Activated T-cell treated with anti-CD3 and anti-CD28 coated beads, Interleukin-2, amount 50 U/mL, for 1 hour (primary cell): ENCODE measurements at regions not wholly inside any gene's neighbourhood (a gene's known extent, or its start where the extent isn't known, plus 50 kb on each side); places are given as distances from the start of the nearest gene placed in this dataset.
"Not testable (repeated sequence)": the region's sequence is repeated elsewhere in the genome, so short reads cannot be mapped to it uniquely, and the experiment has no call there.

Experiments
- DNase-seq: peaks from one replicate; pipeline ENCODE4 v3.0.0-alpha.2; 2020

DNA sequence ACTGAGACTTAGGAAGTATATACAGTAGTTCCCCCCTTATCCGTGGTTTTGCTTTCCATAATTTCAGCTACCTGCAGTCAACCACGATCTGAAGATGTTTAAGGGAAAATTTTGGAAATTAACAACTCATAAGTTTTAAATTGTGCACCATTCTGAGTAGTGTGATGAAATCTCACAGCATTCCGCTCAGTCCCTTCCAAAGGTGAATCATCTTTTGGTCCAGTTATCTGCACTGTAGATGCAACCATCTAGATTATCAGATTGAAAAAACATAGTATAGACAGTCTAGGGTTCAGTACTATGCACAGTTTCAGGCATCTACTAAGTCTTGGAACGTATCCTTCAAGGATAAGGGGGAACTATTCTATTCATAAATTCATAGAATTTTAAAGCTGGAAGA is 109.0 kb downstream of the ANXA3 start:
- DNase-seq = no peak

DNA sequence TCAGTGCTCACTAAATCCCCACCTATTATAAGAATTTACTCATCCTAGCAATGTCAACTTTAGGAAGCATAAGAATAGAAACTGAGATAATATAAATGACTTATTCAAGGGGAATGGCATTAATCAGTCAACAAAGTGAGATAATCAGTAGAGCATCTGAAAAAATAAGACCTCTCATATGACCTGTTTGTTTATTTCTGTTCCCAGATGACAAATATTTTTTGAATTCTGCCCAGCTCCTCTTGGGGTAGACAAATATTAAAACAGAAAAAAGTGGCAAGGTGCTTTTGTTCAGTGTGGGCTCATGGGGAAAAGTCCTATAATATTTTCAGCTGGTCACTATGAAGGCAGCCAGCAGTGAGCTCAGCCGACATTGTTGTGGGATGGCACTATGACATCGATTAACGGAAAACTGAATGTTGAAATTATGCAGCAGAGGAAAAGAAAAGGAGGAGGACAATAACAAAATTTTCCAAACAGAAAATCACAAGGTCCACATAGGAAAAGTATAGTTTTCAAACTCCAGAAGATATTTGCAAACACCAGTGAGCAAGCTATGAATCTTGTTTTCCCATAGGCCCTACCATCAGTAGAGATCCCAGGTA is 109.6 kb downstream of the ANXA3 start:
- DNase-seq = no peak

DNA sequence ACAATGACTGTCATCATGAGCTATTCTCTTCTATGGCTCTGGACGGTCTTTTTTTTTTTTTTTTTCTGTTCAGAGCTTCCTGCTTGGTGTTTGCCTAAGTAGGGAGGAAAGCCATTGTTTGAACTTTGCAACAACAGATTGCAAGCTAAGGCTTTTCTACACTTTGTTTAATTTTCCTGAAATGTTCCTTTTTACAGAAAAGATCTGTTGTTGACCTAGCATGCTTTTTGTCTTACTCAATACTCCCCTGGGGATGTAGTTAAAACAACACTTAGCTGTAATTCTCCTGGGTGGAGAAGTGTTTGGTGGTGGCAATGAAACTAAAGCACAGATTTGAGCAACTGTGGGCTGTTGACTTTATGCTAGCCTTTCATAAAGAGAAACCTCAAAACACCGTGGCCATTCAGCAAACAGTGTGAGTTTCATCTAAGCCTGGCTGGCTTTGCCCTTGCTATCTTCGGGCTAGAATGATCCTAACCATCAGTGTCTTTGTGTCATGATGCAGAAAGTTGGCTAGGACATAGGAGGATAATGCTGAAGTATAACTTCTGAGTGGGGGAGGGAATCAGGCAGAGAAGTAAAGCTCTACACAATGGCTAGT is 110.5 kb downstream of the ANXA3 start:
- no peak for DNase-seq

DNA sequence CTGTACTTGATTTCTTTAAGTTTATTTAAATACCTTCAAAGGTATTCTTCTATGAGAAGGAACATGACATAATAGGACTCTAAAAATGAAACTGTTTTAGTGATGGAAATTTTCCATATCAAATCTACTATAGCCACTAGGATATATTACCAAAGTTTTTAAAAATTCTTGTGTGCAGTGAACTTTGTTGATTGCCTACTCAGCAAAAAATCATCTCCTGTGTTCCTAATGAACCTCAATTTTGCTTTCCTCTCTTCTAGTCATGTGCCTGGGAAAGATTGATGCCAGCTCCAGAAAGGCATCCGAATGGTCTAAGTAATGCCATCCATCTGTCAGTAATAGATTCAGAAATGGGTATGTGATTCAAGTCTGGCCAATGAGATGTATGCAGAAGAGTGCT is 111.1 kb downstream of the ANXA3 start:
- no peak for DNase-seq

DNA sequence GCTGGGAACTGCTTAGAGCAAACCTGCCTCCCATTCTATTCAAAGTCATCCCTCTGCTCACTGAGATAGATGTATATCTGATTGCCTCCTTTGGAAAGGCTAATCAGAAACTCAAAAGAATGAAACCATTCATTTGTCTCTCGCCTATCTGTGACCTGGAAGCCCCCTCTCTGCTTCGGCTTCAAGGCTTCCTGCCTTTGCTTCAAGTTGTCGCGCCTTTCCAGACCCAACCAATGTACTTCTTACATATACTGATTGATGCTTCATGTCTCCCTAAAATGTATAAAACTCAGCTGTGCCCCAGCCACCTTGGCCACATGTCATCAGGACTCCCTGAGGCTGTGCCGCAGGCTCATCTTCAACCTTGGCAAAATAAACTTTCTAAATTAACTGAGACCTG is 111.9 kb upstream of the BMP2K start:
- DNase-seq = not testable (repeated sequence)

DNA sequence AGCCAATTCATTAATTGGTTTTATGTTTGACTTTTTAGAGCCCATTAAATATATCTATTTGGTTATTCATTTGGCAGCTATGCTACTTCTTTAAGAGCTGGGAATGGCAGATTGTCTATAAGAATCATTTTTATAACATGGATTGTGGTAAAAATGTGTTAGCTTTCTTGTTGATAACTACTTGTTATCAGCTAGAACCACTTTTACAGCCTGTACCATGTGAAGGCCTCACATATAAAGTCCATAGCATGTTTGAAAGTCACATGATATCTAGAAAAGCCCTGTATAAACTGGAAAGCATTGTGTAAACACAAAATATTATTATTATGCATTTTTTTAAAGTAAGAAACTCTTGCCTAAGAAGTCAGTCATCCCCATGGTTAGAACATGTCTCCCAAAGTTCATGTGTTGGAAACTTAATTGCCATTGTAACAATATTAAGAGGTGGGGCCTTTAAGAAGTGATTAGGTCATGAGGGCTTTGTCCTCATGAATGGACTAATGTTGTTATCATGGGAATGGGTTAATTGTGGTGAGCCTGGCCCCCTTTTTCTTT is 110.9 kb upstream of the BMP2K start:
- DNase-seq = no peak

DNA sequence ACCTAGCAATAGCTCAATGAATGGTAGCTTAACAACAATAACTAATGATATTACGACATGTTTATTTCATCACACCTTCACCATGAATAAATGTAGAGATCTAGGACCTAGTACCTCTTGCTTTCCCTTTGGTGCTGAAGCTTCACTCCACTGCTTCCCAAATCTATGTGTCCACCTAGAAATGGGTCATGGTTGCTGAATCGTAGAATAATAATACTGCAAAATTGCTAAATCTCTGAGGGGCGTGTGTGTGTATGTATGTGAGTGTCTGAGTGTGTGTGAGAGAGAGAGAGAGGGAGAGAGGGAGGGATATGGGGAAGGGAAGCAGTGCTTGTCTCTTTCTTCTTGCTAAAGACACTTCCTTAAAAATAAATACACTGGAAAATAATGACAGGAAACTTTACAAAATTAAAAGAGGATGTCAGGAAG is 109.3 kb upstream of the BMP2K start:
- no peak for DNase-seq

DNA sequence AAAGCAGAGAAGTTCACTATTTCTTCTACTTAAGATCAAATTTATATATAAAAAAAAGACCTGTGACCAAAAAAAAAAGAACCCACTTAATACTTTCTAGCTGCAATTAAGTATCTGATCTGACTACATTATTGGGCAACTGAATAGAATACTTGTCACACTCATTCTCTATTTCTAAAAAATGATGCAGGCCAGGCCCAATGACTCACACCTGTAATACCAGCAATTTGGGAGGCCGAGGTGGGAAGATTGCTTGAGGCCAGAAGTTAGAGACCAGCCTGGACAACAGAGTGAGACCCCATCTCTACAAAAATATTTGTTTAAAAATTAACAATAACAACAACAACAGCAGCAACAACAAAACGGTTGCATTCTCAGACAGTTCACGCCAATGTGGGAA is 108.8 kb upstream of the BMP2K start:
- DNase-seq = no peak

DNA sequence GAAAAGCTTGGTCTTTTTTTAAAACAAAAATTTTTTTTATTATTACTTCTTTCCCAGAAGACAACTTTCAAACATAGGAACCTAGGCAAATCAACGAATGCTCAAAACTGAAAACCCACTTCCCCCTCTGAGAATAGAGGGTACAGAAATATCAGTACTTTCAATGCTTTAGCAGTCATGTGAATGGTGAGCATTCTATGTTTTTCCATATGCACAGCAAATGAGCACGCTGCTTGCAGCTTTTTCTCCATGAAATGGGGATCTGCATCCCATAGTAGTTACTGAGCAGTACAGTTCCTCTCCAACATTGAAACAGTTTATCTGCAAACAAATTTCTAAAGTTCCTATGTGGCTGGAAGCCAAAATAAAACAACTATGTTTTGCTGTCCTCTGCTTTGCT is 108.4 kb upstream of the BMP2K start:
- no peak for DNase-seq

DNA sequence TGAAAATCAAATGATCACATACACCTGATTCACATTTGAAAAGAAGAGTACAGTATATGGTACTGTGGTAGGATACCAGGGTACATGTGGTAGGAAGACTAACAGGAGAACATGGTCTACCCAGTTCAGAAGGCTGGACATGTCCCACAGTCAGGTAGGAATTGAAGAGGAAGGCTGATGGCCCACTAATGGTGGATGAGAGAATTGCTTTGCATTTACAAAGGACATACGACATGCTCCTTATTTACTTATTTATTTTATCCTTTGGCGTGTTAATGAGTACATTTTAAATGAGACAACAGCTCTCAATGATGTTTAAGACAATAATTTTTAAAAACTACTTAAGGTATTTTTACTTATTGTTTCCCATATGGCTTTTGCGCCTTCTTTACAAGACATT is 106.7 kb upstream of the BMP2K start:
- no peak for DNase-seq

DNA sequence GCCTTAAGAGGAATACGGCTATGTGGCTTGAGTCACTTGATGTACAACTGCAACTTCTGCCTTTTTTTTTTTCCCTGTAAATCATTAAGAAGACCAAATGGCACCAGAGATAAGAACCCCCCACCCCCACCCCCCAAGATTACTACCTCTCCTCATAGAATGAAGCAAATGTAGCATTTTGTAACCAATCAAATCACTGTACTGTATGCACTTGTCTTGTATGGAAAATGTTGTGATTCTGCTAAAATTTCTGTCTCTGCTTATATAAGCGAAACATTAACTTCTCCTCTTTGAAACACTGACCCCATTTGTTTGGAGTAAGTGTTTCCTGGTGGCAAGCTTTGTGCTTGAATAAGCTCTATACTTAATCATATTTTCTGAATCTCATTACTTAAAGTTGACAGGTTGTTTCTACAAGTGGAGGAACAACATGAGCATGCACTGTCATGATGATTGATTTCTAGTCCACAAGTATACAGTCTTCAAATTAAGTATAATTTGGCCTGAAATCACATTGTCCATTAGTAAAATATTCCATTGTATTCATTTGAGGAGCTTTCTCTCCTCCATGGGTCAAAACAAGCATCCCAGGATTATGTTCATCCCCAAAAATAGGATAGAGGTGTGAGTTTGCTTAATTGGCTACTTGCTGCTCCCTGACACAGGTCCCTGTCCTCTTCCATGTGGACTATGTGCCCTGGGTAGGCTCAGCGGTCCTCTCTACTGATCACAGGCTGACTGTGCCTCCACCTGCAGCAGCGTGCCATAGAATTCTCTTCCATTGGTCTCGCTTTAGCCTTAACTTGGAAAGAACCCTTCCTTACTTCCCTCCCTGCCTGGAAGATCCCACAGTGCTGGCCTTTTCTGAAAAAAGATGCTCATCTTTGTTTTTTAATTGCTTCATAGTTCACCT is 104.0 kb upstream of the BMP2K start:
- no peak for DNase-seq

DNA sequence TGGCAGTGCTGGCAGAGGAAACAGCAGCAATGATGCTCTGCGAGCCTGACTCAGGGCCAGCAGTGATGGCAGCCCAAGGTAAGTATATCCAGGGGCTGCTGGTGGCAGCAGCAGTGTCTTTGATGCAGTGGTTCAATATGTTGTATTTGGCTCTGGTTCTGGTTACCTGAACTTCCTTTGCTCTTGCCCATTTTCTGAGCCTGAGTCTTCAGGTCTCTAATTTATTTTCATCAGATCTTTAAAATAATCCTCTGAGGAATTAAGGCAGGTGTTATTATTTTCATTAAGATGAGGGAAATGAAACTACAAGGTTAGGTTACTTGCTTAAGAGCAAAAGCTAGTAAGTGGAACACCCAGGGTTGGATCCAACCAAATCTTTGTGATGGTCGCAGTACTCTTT is 102.8 kb upstream of the BMP2K start:
- no peak for DNase-seq

DNA sequence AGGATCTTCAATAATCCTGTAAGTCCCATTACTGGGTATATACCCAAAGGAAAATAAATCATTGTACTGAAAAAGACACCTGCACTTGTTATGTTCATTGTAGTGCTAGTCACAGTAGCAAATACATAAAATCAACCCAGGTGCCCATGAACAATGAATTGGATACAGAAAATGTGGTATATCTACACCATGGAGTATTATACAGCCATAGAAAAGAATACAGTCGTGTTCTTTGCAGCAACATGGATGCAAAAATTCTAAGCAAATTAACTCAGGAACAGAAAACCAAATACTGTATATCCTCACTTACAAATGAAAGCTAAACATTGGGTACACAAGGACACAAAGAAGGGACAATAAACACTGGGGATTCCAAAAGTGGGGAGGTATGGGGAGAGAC is 100.8 kb upstream of the BMP2K start:
- DNase-seq = no peak

DNA sequence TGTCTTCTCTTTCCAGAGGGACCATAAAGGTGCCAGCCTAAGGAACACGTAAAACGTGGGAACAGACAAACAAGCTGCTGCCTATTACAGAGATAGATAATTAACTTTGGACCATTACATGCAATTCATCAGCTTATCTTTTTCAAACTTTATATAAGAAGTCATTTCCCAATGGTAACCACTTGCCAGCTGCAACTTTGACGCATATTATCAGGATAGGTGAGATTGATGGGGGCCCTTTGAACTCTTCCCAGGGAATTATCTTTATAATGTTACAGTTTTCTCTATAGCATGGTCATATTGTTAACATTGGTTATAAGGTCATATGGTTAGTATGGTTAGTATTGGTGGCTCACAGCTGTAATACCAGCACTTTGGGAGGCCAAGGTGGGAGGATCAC is 94.1 kb upstream of the BMP2K start:
- DNase-seq = no peak

DNA sequence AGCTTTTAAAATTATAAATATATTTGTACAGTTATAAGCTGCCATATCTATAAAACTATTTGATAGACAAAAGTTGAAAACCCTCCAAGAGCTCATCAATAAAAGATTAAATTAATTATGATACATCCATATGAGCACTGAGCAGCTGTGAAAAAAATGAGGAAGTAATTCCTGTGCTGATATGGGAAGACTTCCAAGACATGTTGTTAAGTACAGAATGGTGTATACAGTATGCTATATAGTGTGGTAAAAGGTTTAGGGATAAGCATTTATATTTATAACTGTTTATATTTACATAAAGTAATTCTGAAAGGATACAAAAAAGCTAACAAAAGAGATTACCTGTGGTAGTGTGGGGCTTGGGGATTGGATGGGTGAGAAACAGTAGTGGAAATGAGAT is 92.8 kb upstream of the BMP2K start:
- DNase-seq = no peak

DNA sequence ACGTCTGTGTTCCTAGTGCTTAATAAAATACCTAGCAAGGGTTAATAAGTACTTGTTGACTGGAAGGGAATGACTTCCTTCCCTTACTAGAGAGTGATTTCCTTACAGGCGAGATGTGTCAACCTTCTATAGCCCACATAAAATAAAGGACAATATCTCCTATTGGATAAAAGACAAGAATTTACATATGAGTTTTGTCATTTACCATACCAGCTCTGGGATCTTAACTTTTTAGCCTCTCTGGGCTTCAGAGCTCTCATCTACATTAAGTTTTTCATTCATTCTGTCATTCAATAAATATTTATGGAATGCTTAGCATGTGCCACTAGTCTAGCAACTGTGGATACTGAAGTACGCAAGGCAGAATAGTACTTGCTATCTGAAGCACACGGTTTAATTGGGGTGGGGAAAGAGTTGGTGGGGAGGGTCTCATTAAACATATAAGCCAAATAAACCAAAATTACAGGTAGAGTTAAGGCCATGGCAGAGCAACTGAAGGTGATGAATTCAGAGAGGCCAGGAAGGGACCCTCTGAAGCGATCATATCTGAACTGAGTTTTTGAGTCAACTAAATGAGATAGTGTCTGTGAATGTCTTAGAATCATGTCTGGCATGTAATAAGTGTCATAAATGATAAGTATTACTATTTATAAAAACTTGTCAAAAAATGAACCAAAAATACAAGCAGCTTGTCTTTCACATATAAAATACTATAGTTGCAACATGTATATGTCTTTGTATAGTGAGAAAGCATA is 91.6 kb upstream of the BMP2K start:
- DNase-seq = no peak

DNA sequence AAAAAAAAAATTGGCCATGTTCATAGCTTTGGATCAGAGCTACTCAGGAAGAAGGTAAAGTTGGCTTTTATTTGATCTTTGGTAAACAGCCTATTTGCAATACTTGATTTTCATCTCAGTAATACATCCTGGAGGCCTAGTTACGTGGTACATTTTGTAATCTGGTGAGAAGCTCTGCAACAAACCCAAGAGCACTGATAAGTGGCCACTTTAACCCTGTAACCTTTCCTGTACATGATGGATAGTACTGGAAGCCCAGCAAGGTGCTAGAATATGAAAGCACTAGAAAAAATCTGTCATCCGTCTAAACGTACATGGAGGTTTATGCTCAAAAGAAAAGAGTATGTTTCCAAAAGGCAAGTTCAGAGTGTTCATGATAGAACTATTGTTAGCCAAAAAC is 88.3 kb upstream of the BMP2K start:
- no peak for DNase-seq

DNA sequence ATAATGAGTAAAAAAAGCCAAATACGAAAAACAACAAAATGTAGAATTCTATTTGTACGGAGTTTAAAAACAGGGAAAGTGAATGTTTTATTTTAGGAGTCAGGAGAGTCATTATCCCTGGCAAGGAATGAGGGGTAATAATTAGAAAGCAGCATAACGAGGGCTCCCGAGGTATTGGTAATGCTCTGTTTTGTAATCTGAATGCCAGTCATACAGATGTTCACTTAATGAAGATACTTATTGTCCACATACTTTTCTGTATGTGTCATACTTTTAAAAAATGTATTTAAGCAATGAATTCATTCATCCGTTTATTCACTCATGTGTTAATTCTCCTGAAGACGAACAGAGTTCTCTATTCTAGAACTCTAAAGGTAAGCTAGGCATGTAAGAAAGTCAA is 87.8 kb upstream of the BMP2K start:
- DNase-seq = no peak

DNA sequence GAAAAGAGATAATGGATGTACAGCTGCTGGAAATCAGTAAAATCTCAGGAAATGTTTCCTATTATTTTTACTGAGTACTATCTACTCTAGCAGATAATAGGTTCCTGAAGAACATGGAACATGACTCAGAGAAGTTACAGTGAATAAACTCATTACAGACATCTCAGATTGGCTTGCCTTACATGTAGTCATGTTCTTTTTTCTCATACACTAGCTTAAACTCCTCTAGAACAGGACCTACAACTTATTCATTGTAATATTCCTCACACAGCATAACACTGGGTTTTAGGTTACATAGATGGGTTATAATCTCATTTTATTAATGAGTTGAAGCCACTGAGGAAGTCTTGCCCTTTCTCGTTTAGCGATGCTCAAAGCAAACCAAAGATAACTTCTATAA is 86.9 kb upstream of the BMP2K start:
- DNase-seq = no peak

DNA sequence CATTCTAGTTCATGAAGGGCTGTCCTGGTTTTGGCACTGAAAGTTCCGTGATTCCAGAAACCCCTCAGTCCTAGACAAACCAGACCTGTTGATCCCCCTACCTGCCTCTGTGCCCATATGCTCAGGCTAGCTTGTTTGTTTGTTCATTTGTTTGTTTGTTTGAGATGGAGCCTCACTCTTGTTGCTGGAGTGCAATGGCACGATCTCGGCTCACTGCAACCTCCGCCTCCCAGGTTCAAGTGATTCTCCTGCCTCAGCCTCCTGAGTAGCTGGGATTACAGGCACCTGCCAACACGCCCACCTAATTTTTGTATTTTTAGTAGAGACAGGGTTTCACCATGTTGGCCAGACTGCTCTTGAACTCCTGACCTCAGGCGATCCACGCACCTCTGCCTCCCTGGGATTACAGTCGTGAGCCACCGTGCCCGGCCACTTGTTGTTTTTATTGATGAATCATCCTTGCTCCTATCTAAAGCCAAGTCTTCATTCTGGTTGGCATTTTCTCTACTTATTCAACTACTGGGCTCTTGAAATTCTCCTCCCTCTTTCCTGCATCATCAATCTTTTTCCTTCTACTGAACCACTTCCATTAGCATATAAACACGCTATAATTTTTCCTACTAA is 86.3 kb upstream of the BMP2K start:
- DNase-seq = no peak

DNA sequence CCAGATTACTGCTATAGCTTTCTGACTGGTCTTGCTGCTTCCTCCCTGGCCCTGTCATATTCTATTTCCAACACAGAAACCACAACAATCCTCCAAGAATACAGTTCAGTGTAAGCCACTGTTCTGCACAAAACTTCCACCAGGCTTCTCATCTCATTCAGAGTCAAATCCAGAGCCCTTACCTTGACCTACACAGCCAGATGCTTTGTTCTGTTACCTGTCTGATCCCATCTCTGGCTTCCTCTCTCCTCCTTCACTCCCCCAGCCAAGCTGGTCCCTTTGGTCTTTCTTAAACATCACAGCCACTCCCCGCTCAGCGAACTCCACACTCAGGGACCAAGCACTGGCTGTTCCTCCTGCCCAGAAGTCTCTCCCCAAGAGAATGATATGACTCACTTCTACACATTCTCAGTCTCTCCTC is 84.8 kb upstream of the BMP2K start:
- DNase-seq = no peak

DNA sequence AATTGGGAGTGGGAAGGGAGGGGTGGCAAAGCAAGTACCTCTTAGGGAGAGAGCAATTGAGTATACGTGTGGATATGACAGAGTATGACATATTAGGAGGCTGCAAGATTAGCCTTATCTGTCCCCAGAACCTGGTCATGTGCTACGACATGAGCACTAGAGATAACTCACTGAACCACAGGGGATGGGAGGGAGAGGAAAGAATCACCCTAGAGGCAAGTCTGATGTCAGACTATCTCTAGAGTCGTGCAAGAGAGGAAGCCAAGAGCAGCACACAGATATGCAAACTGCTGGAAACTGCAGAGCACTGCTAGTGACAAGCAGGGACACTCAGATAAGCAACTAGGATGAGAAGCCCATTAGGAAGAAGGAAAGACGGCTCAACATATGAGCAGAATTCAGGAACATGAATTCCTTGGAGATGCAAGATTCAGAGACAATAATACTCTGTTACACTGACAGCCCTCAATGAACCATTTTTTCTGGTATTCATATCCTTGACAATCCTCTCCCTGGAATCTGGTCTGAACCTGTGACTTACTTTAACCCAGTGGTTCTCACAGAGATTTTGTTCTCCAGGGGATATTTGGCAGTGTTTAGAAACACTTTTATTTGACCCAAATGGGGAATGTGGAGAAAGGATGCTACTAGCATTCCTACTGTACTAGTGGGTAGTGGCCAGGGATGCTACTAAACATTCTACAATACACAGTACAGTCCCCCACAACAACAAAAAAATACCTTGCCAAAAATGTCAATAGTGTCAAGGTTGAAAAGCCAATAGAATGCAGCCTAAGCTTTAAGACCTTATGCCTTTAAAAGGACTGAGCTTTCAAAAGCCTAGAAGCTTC is 84.0 kb upstream of the BMP2K start:
- no peak for DNase-seq
